Stomach (tissue), 8 donors: ENCODE measurements at regions not wholly inside any gene's neighbourhood (a gene's known extent, or its start where the extent isn't known, plus 50 kb on each side); places are given as distances from the start of the nearest gene placed in this dataset.

Experiments
- DNase-seq, 2 donors: peaks; one replicate each; pipeline versions ENCODE4 v3.0.0 to v3.0.0-alpha.2; 2013 to 2019
- H3K27ac ChIP-seq, 5 donors: fragments of 200-600 bp in 4 of 5; sonication (generic) in 4 of 5; one replicate each; pipeline ENCODE4 v1.5.1; 2013 to 2019; ENCODE audit warnings: mild to moderate bottlenecking in 1 of 5, moderate library complexity in 1 of 5
- H3K27me3 ChIP-seq, 3 donors: fragments of 200-600 bp; sonication (generic); one replicate each; pipeline ENCODE4 v1.5.1; 2017 to 2019; ENCODE audit warnings: mixed run types in 1 of 3
- H3K36me3 ChIP-seq, 4 donors: fragments of 200-600 bp; sonication (generic); 1 replicate in 3 of 4; 2 replicates in 1 of 4; pipeline ENCODE4 v1.5.1; 2016 to 2019
- H3K4me1 ChIP-seq, 4 donors: fragments of 200-600 bp; sonication (generic); one replicate each; pipeline ENCODE4 v1.5.1; 2016 to 2019
- H3K4me3 ChIP-seq, 4 donors: fragments of 200-600 bp; sonication (generic) in 3 of 4; one replicate each; pipeline ENCODE4 v1.5.1; 2016 to 2019; ENCODE audit warnings: mild to moderate bottlenecking in 1 of 4
- H3K9me3 ChIP-seq, 4 donors: fragments of 200-600 bp; sonication (generic); one replicate each; pipeline ENCODE4 v1.5.1; 2016 to 2019
- EP300 ChIP-seq: sonication (generic); formaldehyde crosslinking; IDR thresholded peaks from one replicate; pipeline ENCODE4 v1.6.1; 2017; ENCODE audit warnings: antibody characterized with exemption
- POLR2A ChIP-seq, 4 donors: fragments of 450-650 bp; IDR thresholded peaks; one replicate each; pipeline ENCODE4 v1.6.1; 2016; ENCODE audit warnings: antibody characterized with exemption in 4 of 4, control low read depth in 2 of 4, mild to moderate bottlenecking in 1 of 4, moderate library complexity in 1 of 4
- POLR2AphosphoS5 ChIP-seq, 3 donors: sonication (generic); formaldehyde crosslinking; IDR thresholded peaks; one replicate each; pipeline ENCODE4 v1.6.1; 2016; ENCODE audit warnings: antibody characterized with exemption in 3 of 3
- WGBS, 5 donors: extraction: QIAGEN DNeasy Blood & Tissue Kit in 3 of 5; methylation state at CpG; one replicate each; pipeline versions ENCODE4 v1.1.5 to v1.1.7; 2013 to 2018; 5-methylcytosine and 5-hydroxymethylcytosine counted together
- intact Hi-C: fragments of 100-400 bp; cut with DNase I; formaldehyde crosslinking; loops from one replicate; pipeline ENCODE4 v1.15.1; 2023; ENCODE audit warnings: low total_unique reads
- TF ChIP-seq, protein P1 (sequence below), 7 experiments: fragments of 450-650 bp in 4 of 7; fragments of 200-600 bp in 3 of 7; sonication (generic) in 3 of 7; IDR thresholded peaks; one replicate each; pipeline ENCODE4 v1.5.1; 2016 to 2019; ENCODE audit warnings: antibody characterized with exemption in 7 of 7, control low read depth in 2 of 7, mild to moderate bottlenecking in 1 of 7
- donor health status: healthy with polysubstance abuse.
- donor health status: Bipolar disorder and iron deficiency.
- donor health status: healthy.

DNA sequence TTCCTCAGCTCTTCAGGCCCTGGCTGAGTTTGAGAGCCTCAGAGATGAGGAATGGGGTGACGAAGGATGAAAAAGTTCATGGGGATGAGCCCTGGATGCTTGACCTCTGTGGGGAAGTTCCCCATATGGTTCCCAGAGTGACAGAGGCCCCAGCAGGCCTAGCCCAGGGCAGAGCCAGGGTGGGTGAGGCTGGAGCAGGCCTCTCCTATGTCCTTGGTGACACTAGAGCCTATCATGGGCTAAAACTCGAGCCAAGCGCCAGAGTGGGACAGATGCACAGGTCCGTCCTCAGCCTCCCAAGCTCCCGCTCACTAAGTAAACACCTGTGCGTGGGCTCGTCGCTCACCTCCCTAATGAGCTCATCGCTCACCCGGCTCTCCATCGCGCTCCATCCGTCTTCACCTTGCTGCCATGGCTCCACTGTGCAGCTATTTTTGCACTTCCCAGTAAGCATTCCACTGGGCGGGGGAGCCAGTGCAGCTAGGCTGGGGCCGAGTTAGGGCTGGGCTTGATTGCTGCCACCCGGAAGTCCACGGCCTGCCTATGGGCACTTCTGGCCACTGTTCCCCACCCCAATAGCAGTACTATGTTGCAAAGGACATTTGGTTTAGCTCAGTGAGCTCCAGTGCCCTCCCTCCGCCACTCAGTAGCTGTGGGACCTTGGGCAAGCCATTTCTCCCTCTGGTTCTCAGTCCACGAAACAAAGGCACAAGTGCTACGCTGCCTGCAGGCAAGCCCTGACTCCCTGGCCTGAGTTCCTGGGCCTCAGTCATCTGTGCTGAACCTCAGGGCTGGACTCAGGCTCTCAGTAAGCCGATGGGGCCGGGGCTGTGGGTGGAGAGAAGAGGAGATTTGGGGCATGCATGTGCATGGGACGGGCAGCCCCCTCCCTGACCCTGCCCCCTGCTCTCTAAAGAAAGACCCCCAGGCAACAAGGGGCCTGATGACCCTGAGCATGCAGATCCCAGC, 117.3 kb upstream of the PCBD1 start:
- Histone ChIP-seq H3K4me3 (no peak overlapping the region), H3K4me1 (no peaks in the 10 kb centered on the region), H3K27ac (no peak overlapping the region), H3K27me3 (peaks cover 0 to 29% (median 8%) of the 10 kb centered on the region in 3 donors), H3K9me3 (no peaks in the 10 kb centered on the region), H3K36me3 (no peaks in the 10 kb centered on the region)
- 67 to 77% (median 70%) methylated on average over 19 to 23 of the region's 23 CpGs for WGBS, 5 donors
- TF ChIP-seq POLR2AphosphoS5 (IDR thresholded peaks at IDR 0.05), result no peak
- TF ChIP-seq EP300, result no peak
- no peak for TF ChIP-seq POLR2A (IDR thresholded peaks at IDR 0.05)
- TF ChIP-seq, protein P1, sequence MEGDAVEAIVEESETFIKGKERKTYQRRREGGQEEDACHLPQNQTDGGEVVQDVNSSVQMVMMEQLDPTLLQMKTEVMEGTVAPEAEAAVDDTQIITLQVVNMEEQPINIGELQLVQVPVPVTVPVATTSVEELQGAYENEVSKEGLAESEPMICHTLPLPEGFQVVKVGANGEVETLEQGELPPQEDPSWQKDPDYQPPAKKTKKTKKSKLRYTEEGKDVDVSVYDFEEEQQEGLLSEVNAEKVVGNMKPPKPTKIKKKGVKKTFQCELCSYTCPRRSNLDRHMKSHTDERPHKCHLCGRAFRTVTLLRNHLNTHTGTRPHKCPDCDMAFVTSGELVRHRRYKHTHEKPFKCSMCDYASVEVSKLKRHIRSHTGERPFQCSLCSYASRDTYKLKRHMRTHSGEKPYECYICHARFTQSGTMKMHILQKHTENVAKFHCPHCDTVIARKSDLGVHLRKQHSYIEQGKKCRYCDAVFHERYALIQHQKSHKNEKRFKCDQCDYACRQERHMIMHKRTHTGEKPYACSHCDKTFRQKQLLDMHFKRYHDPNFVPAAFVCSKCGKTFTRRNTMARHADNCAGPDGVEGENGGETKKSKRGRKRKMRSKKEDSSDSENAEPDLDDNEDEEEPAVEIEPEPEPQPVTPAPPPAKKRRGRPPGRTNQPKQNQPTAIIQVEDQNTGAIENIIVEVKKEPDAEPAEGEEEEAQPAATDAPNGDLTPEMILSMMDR (IDR thresholded peaks at IDR 0.05), result no peak
- no peak for DNase-seq
- intact Hi-C loops, result no loop called here

DNA sequence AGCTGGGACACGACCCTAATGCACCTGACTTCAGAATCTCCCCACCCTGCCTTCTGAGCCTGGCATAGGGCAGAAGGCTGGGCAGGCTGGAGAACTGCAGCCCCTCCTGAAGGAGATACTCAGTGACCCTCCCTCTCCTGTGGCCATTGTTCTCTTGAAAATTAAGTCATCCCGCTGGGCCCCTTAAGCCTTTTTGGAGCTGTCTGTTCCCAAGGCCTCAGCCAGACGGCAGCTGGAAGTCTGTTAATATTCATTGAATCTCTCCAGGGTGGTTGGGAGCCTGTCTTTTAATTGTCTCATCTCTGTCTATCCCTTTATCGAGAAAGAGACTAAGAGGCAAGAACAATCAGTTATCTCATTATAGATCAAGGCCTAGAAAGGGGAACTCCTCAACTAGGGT, 118.1 kb upstream of the PCBD1 start:
- no peak overlapping the region for H3K4me3 ChIP-seq
- peaks cover 0 to 29% (median 8%) of the 10 kb centered on the region in 3 donors for H3K27me3 ChIP-seq
- intact Hi-C loops, result no loop called here
- H3K9me3 ChIP-seq, result no peaks in the 10 kb centered on the region
- H3K4me1 ChIP-seq, result no peaks in the 10 kb centered on the region
- H3K27ac ChIP-seq, result no peak overlapping the region
- DNase-seq, result no peak
- whole genome bisulfite sequencing, 5 donors, result 56 to 80% (median 63%) methylated on average over 4 of the region's 4 CpGs
- H3K36me3 ChIP-seq, result no peaks in the 10 kb centered on the region
- TF ChIP-seq POLR2AphosphoS5 (IDR thresholded peaks at IDR 0.05), result no peak
- TF ChIP-seq, protein P1 (IDR thresholded peaks at IDR 0.05), result no peak
- TF ChIP-seq POLR2A (IDR thresholded peaks at IDR 0.05), result no peak
- no peak for TF ChIP-seq EP300

DNA sequence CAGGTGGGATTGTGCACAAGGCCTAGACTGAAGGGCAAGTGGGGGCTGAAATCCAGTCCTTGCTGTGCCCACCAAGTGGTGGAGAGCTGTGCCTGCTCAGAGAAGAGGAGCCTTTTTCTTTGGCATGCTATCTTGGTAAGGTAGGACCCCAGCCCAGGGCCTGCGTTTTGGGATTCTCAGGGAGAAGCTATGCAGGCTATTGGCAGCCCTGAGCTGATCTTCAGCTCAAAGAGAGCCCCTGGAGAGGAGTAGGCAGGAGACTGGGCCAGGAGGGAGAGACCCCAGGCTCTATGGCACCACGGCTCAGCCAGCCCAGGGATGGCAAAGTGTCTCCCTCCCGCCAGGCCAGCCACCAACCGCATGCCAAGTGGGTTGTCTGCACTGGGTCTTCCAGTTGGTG, 119.2 kb upstream of the PCBD1 start:
- Histone ChIP-seq H3K27ac (no peak overlapping the region), H3K4me3 (no peak overlapping the region), H3K4me1 (no peaks in the 10 kb centered on the region), H3K36me3 (no peaks in the 10 kb centered on the region), H3K9me3 (no peaks in the 10 kb centered on the region), H3K27me3 (peaks cover 0 to 30% (median 8%) of the 10 kb centered on the region in 3 donors)
- intact Hi-C loops, result no loop called here
- DNase-seq, result no peak
- 86 to 100% (median 92%) methylated on average over 1 to 4 of the region's 4 CpGs for WGBS, 5 donors
- TF ChIP-seq POLR2AphosphoS5 (IDR thresholded peaks at IDR 0.05) (no peak), POLR2A (IDR thresholded peaks at IDR 0.05) (no peak), EP300 (no peak)
- TF ChIP-seq, protein P1 (IDR thresholded peaks at IDR 0.05), result no peak

DNA sequence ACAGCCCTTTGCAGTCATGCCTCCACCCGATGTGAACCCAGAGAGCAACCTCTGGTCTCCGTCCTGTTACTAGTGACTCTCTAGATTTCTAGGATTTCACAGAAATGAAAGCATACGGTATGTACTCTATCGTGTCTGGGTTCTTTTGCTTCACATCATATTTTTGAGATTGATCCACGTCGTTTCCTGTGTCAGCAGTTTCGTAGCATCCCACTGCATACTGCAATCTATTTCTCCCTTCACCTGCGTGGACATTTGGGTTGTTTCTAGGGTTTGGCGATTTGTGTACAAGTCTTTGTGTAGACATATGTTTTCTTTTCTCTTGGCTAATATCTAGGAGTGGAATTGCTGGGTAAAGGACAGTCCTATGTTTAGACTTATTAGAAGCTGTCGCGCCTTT, 119.8 kb upstream of the PCBD1 start:
- no peak for TF ChIP-seq EP300
- no peak for TF ChIP-seq POLR2A (IDR thresholded peaks at IDR 0.05)
- TF ChIP-seq POLR2AphosphoS5 (IDR thresholded peaks at IDR 0.05), result no peak
- TF ChIP-seq, protein P1 (IDR thresholded peaks at IDR 0.05), result no peak
- WGBS, 5 donors, result 78 to 92% (median 90%) methylated on average over 11 of the region's 11 CpGs
- intact Hi-C loops, result no loop called here

More for the DNA sequence above, 119.8 kb upstream of the PCBD1 start:
- Histone ChIP-seq H3K27me3 (peaks cover 0 to 36% (median 8%) of the 10 kb centered on the region in 3 donors), H3K4me1 (no peaks in the 10 kb centered on the region), H3K9me3 (no peaks in the 10 kb centered on the region), H3K4me3 (no peak overlapping the region), H3K36me3 (no peaks in the 10 kb centered on the region), H3K27ac (no peak overlapping the region)
- DNase-seq, result no peak
